ENCODE measurements at regions not wholly inside any gene's neighbourhood (a gene's known extent, or its start where the extent isn't known, plus 50 kb on each side); places are given as distances from the start of the nearest gene placed in this dataset.

GRCh38 chrX:69372435-69372834 is 131.7 kb upstream of the NALF2 start:
- TF ChIP-seq EZH2 (IDR thresholded peaks at IDR 0.05; ENCODE audit: borderline replicate concordance, low read length), result no peak
- TF ChIP-seq CTCF (IDR thresholded peaks at IDR 0.05; ENCODE audit: low read length), result no peak
